ENCODE measurements at regions not wholly inside any gene's neighbourhood (a gene's known extent, or its start where the extent isn't known, plus 50 kb on each side); places are given as distances from the start of the nearest gene placed in this dataset.

- TF ChIP-seq CTCF (IDR thresholded peaks at IDR 0.05): no peak
- TF ChIP-seq POLR2AphosphoS5 (IDR thresholded peaks at IDR 0.05): no peak
- no peak for TF ChIP-seq POLR2A (IDR thresholded peaks at IDR 0.05)
- TF ChIP-seq EP300 (IDR thresholded peaks at IDR 0.05): no peak
These were observed 404.9 kb upstream of the SYT4 start for GRCh38 chr18:43682196-43682595.

Data from suprapubic skin (tissue), 4 donors.